ENCODE measurements at regions not wholly inside any gene's neighbourhood (a gene's known extent, or its start where the extent isn't known, plus 50 kb on each side); places are given as distances from the start of the nearest gene placed in this dataset.
"Not testable (repeated sequence)": the region's sequence is repeated elsewhere in the genome, so short reads cannot be mapped to it uniquely, and the experiment has no call there.

- Mint-ChIP-seq H3K4me1 (no peaks in the 10 kb centered on the region), H3K9me3 (peaks cover 12 to 59% (median 22%) of the 10 kb centered on the region in 6 donors), H3K27me3 (ENCODE audit: low read depth in 3 of 3) (peaks cover 0 to 3% (median 0%) of the 10 kb centered on the region in 3 donors), H3K27ac (no peak overlapping the region), H3K36me3 (peaks cover 0 to 3% (median 0%) of the 10 kb centered on the region in 3 donors), H3K4me3 (no peak overlapping the region)
- DNase-seq = no peak
Measured at GRCh38 chr15:47124430-47125102, 592.7 kb upstream of the SEMA6D start.

- H3K4me3 Mint-ChIP-seq = no peak overlapping the region
- H3K27me3 Mint-ChIP-seq (ENCODE audit: low read depth in 3 of 3) = peaks cover 0 to 3% (median 2%) of the 10 kb centered on the region in 3 donors
- H3K4me1 Mint-ChIP-seq = no peaks in the 10 kb centered on the region
- H3K36me3 Mint-ChIP-seq = peaks cover 0 to 4% (median 3%) of the 10 kb centered on the region in 3 donors
- peaks cover 15 to 48% (median 21%) of the 10 kb centered on the region in 6 donors for H3K9me3 Mint-ChIP-seq
- H3K27ac Mint-ChIP-seq = no peak overlapping the region
- no peak for DNase-seq
Measured at GRCh38 chr15:47129033-47129432, 588.3 kb upstream of the SEMA6D start.

- not testable (repeated sequence) for H3K36me3 Mint-ChIP-seq; H3K4me1 Mint-ChIP-seq; DNase-seq; H3K27ac Mint-ChIP-seq; H3K27me3 Mint-ChIP-seq (ENCODE audit: low read depth in 3 of 3); H3K4me3 Mint-ChIP-seq
- peaks cover 11 to 35% (median 18%) of the 10 kb centered on the region in 6 donors for H3K9me3 Mint-ChIP-seq
Measured at GRCh38 chr15:47131450-47131849, 585.9 kb upstream of the SEMA6D start.

GRCh38 chr15:47135267-47135666 is 582.0 kb upstream of the SEMA6D start:
- Mint-ChIP-seq H3K4me3 (no peak overlapping the region), H3K27ac (no peak overlapping the region), H3K27me3 (ENCODE audit: low read depth in 3 of 3) (peaks cover 0 to 2% (median 0%) of the 10 kb centered on the region in 3 donors), H3K36me3 (peaks cover 0 to 4% (median 0%) of the 10 kb centered on the region in 3 donors), H3K9me3 (peaks cover 5 to 17% (median 12%) of the 10 kb centered on the region in 6 donors), H3K4me1 (no peaks in the 10 kb centered on the region)
- DNase-seq = no peak

- no peak for DNase-seq
- Mint-ChIP-seq H3K27ac (no peak overlapping the region), H3K9me3 (peaks cover 0 to 7% (median 3%) of the 10 kb centered on the region in 6 donors), H3K27me3 (ENCODE audit: low read depth in 3 of 3) (peaks cover 0 to 2% (median 0%) of the 10 kb centered on the region in 3 donors), H3K4me1 (no peaks in the 10 kb centered on the region), H3K4me3 (no peak overlapping the region), H3K36me3 (no peaks in the 10 kb centered on the region)
Measured at GRCh38 chr15:47136236-47136635, 581.1 kb upstream of the SEMA6D start.

- no peak for DNase-seq
- no peak overlapping the region for H3K4me3 Mint-ChIP-seq
- H3K9me3 Mint-ChIP-seq = peaks cover 4 to 13% (median 9%) of the 10 kb centered on the region in 6 donors
- H3K27me3 Mint-ChIP-seq (ENCODE audit: low read depth in 3 of 3) = no peaks in the 10 kb centered on the region
- H3K36me3 Mint-ChIP-seq = no peaks in the 10 kb centered on the region
- H3K27ac Mint-ChIP-seq = no peak overlapping the region
- H3K4me1 Mint-ChIP-seq = no peaks in the 10 kb centered on the region
Measured at GRCh38 chr15:47139965-47140364, 577.3 kb upstream of the SEMA6D start.

GRCh38 chr15:47157827-47158226 is 559.5 kb upstream of the SEMA6D start:
- DNase-seq = no peak
- Mint-ChIP-seq H3K27me3 (ENCODE audit: low read depth in 3 of 3) (no peaks in the 10 kb centered on the region), H3K27ac (no peak overlapping the region), H3K36me3 (peaks cover 0 to 7% (median 0%) of the 10 kb centered on the region in 3 donors), H3K4me3 (no peak overlapping the region), H3K9me3 (peaks cover 2 to 39% (median 13%) of the 10 kb centered on the region in 6 donors), H3K4me1 (no peaks in the 10 kb centered on the region)

GRCh38 chr15:47158573-47158972 is 558.7 kb upstream of the SEMA6D start:
- Mint-ChIP-seq H3K4me3 (no peak overlapping the region), H3K9me3 (peaks cover 2 to 39% (median 14%) of the 10 kb centered on the region in 6 donors), H3K36me3 (peaks cover 0 to 7% (median 0%) of the 10 kb centered on the region in 3 donors), H3K27ac (no peak overlapping the region), H3K27me3 (ENCODE audit: low read depth in 3 of 3) (no peaks in the 10 kb centered on the region), H3K4me1 (no peaks in the 10 kb centered on the region)
- DNase-seq = no peak

GRCh38 chr15:47177177-47177576 is 540.1 kb upstream of the SEMA6D start:
- peaks cover 0 to 3% (median 2%) of the 10 kb centered on the region in 3 donors for H3K27me3 Mint-ChIP-seq (ENCODE audit: low read depth in 3 of 3)
- no peak for DNase-seq

GRCh38 chr15:47179988-47180387 is 537.3 kb upstream of the SEMA6D start:
- Mint-ChIP-seq H3K9me3 (peaks cover 3 to 36% (median 14%) of the 10 kb centered on the region in 6 donors), H3K27ac (no peak overlapping the region), H3K27me3 (ENCODE audit: low read depth in 3 of 3) (peaks cover 10 to 19% (median 13%) of the 10 kb centered on the region in 3 donors), H3K36me3 (peaks cover 0 to 8% (median 0%) of the 10 kb centered on the region in 3 donors), H3K4me3 (no peak overlapping the region), H3K4me1 (peaks cover 0 to 5% of the 10 kb centered on the region in 2 donors)
- DNase-seq = no peak

More at GRCh38 chr15:47177177-47177576, 540.1 kb upstream of the SEMA6D start:
- no peak overlapping the region for H3K4me3 Mint-ChIP-seq
- peaks cover 0 to 27% (median 6%) of the 10 kb centered on the region in 6 donors for H3K9me3 Mint-ChIP-seq
- no peaks in the 10 kb centered on the region for H3K4me1 Mint-ChIP-seq
- H3K27ac Mint-ChIP-seq = no peak overlapping the region
- H3K36me3 Mint-ChIP-seq = no peaks in the 10 kb centered on the region

GRCh38 chr15:47182818-47183217 is 534.5 kb upstream of the SEMA6D start:
- DNase-seq = no peak
- H3K27me3 Mint-ChIP-seq (ENCODE audit: low read depth in 3 of 3) = peaks cover 12 to 23% (median 17%) of the 10 kb centered on the region in 3 donors
- H3K4me1 Mint-ChIP-seq = peaks cover 0 to 5% of the 10 kb centered on the region in 2 donors

GRCh38 chr15:47184003-47184907 is 533.0 kb upstream of the SEMA6D start:
- peaks cover 6 to 26% (median 16%) of the 10 kb centered on the region in 6 donors for H3K9me3 Mint-ChIP-seq
- DNase-seq = no peak
- H3K4me3 Mint-ChIP-seq = no peak overlapping the region
- H3K27me3 Mint-ChIP-seq (ENCODE audit: low read depth in 3 of 3) = peaks cover 11 to 23% (median 17%) of the 10 kb centered on the region in 3 donors
- peaks cover 0 to 5% of the 10 kb centered on the region in 2 donors for H3K4me1 Mint-ChIP-seq
- H3K36me3 Mint-ChIP-seq = peaks cover 0 to 8% (median 0%) of the 10 kb centered on the region in 3 donors
- H3K27ac Mint-ChIP-seq = no peak overlapping the region

More at GRCh38 chr15:47182818-47183217, 534.5 kb upstream of the SEMA6D start:
- Mint-ChIP-seq H3K36me3 (peaks cover 0 to 8% (median 0%) of the 10 kb centered on the region in 3 donors), H3K9me3 (peaks cover 5 to 32% (median 17%) of the 10 kb centered on the region in 6 donors), H3K4me3 (no peak overlapping the region), H3K27ac (no peak overlapping the region)

- H3K9me3 Mint-ChIP-seq = peaks cover 6 to 26% (median 16%) of the 10 kb centered on the region in 6 donors
- peaks cover 10 to 23% (median 17%) of the 10 kb centered on the region in 3 donors for H3K27me3 Mint-ChIP-seq (ENCODE audit: low read depth in 3 of 3)
- peaks cover 0 to 8% (median 0%) of the 10 kb centered on the region in 3 donors for H3K36me3 Mint-ChIP-seq
- H3K4me3 Mint-ChIP-seq = no peak overlapping the region
- H3K4me1 Mint-ChIP-seq = peaks cover 0 to 5% of the 10 kb centered on the region in 2 donors
- no peak overlapping the region for H3K27ac Mint-ChIP-seq
- DNase-seq = no peak
Measured at GRCh38 chr15:47184908-47185801, 532.1 kb upstream of the SEMA6D start.
